ENCODE measurements at regions not wholly inside any gene's neighbourhood (a gene's known extent, or its start where the extent isn't known, plus 50 kb on each side); places are given as distances from the start of the nearest gene placed in this dataset.
A peak's percentile ranks its signal among the peaks of the same experiment; 100 is the strongest.

DNA sequence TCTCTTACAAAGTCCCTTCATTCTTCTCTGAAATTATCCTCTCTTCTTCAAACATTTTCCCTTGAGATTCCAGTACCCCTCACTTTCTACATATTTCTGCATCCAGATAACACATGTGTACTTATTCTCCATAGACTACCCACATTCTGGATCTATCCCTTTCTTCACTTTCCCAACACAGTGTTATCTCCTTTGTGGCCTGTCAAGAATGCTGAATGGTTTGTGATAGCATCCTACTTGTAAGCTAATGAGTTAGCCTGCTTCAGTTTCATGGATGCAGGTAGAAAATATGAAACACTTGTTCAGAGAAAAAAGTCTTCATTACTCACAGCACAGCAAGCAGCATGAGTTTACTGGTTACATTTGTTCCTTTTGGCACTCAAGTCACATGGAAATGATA, 245.4 kb downstream of the HTR1B start:
- ATAC-seq (replicated peaks in 6 of 8): no peak

DNA sequence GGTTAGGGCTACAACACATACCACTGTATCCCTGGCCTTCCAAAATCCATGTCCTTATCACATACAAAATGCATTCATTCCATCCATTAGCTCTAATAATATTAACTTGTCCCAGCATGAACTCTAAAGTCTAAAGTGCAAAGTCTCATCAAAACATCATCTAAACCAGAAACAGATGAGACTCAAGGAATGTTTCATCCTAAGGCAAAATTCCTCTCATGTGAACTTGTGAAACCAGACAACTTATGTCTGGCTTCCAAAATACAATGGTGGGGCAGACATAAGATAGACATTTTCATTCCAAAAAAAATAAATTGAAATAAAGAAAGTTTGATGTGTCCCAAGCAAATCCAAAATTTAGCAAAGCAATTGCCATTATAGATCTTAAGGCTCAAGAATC, 257.4 kb downstream of the HTR1B start:
- no peak overlapping the region for H3K27ac ChIP-seq
- in situ Hi-C loops (cut with MboI; ENCODE audit: low pct_unique_long_range_greater_than_20kb in 2 of 9, low sequenced_read_pairs in 9 of 9, unreplicated experiment in 9 of 9): no loop called here
- H3K4me1 ChIP-seq (replicated peaks in 1 of 2): no peaks in the 10 kb centered on the region
- H3K4me3 ChIP-seq: no peak overlapping the region
- no peak for ATAC-seq (replicated peaks in 6 of 8)

More for the DNA sequence above, 245.4 kb downstream of the HTR1B start:
- in situ Hi-C loops (cut with MboI; ENCODE audit: low pct_unique_long_range_greater_than_20kb in 2 of 9, low sequenced_read_pairs in 9 of 9, unreplicated experiment in 9 of 9): no loop called here
- Histone ChIP-seq H3K4me1 (replicated peaks in 1 of 2) (no peaks in the 10 kb centered on the region), H3K27ac (no peak overlapping the region), H3K4me3 (no peak overlapping the region)

DNA sequence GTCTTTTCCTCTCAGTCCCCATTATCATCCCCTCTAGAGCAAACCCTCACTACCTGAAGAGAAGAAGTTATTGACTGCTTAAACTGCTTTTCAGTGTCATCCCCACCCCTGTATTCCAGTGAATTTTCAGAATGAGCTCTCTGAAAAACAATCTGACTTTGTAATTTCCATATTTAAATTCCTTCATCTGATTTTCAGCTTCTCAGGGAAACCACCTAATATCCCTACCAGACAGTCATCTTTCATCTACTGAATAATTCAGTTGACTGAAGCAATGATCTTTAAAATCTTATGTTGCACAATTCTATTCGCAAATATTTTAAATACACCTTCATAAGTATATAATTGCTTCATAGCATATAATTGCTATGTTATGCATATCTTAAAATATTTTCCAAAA, 258.7 kb downstream of the HTR1B start:
- in situ Hi-C loops (cut with MboI; ENCODE audit: low pct_unique_long_range_greater_than_20kb in 2 of 9, low sequenced_read_pairs in 9 of 9, unreplicated experiment in 9 of 9): no loop called here
- Histone ChIP-seq H3K27ac (no peak overlapping the region), H3K4me3 (no peak overlapping the region), H3K4me1 (replicated peaks in 1 of 2) (no peaks in the 10 kb centered on the region)
- WGBS, 10 experiments: 21 to 100% (median 100%) methylated on average over 1 of the region's 1 CpG; no CpG with 5 or more reads in 3 of the 10 experiments
- ATAC-seq (replicated peaks in 6 of 8): peak in 2 of 8 experiments; percentile 82 to 90

DNA sequence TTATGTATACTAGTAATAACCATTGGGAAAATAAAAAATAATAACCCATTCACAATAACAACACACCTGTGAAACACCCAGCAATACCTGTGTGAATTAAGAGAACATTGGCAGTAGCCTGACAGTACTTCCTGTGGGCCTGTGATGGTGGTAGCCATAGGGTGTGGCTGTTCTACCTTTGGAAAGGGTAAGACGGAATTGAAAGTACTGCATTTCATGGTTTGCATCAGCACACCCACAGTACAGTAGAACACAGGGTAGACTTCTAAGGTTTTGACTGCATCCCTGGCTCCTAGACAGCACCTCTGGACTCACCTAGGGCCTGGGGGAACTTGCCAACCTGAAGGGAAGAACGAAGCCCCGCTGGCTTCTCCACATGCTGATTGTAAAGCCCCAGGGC, 279.8 kb downstream of the HTR1B start:
- ATAC-seq (replicated peaks in 6 of 8): no peak
- no peaks in the 10 kb centered on the region for H3K4me1 ChIP-seq (replicated peaks in 1 of 2)
- 56 to 100% (median 63%) methylated on average over 1 to 3 of the region's 3 CpGs; no CpG with 5 or more reads in 7 of the 10 experiments for WGBS, 10 experiments
- in situ Hi-C loops (cut with MboI; ENCODE audit: low pct_unique_long_range_greater_than_20kb in 2 of 9, low sequenced_read_pairs in 9 of 9, unreplicated experiment in 9 of 9): no loop called here
- no peak overlapping the region for H3K27ac ChIP-seq
- no peak overlapping the region for H3K4me3 ChIP-seq

DNA sequence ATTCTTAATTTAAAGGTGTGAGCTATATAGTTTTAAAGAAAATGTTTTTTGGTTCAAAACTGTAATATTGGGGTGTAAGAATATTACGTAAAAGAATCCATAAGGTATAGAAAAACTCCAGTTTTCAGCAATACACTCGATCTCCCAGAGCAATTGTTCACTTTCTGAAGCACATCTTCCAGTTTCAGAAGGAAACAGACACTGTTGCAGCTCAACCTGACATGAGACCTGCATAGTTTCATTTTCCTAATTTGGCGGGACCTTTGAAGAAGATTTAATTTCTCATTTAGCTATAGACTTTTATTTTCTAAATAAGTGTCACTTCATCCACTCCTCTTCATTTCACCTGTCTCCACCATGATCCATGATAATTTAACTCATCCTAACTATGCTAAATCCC, 281.5 kb downstream of the HTR1B start:
- Histone ChIP-seq H3K4me1 (replicated peaks in 1 of 2) (no peaks in the 10 kb centered on the region), H3K4me3 (no peak overlapping the region), H3K27ac (no peak overlapping the region)
- in situ Hi-C loops (cut with MboI; ENCODE audit: low pct_unique_long_range_greater_than_20kb in 2 of 9, low sequenced_read_pairs in 9 of 9, unreplicated experiment in 9 of 9): no loop called here
- 45 to 100% (median 84%) methylated on average over 1 to 3 of the region's 3 CpGs for WGBS, 10 experiments
- ATAC-seq (replicated peaks in 6 of 8): no peak

DNA sequence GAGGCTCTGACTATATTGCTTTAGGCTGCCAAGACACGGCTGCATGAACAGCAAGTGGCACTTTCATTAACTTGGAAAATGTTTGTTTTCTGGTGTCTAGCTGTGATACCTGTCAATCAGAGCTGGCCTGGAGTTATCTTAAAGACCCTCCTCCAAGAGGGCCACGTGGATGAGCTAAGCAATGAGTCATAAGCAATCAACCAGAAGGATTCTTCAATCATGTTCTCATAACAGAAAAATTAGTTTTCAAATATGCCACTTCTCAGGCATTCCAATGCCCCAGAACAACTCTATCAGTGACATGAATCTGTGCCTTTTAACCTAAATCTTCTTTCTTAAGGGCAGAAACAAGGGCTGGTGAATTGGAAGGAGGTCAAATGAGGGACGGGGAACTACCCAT, 283.0 kb downstream of the HTR1B start:
- 22 to 100% (median 79%) methylated on average over 1 to 3 of the region's 3 CpGs; no CpG with 5 or more reads in 1 of the 10 experiments for WGBS, 10 experiments
- no peak overlapping the region for H3K4me3 ChIP-seq
- peak in 1 of 8 experiments; percentile 29 for ATAC-seq (replicated peaks in 6 of 8)
- no peak overlapping the region for H3K27ac ChIP-seq
- H3K4me1 ChIP-seq (replicated peaks in 1 of 2): no peaks in the 10 kb centered on the region
- in situ Hi-C loops (cut with MboI; ENCODE audit: low pct_unique_long_range_greater_than_20kb in 2 of 9, low sequenced_read_pairs in 9 of 9, unreplicated experiment in 9 of 9): no loop called here

DNA sequence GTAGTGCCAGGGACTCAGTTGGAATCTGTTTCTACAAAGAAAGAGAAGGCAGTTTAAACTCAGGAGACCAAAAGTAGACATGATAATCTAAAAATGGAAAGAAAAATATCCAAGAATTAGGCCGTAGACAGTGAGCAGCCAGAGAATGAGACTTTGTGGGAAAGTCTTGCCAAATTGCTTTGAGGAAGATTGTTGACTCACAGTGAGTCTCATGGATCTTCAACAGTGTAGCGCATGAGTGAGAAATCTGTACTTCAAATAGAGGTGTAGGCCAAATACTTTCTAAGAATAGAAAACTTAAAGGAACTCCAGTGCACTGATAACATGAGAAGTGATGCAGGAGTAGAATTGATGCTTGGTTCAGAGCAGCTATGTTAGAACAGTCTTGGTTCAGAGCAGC, 284.5 kb downstream of the HTR1B start:
- Histone ChIP-seq H3K4me1 (replicated peaks in 1 of 2) (no peaks in the 10 kb centered on the region), H3K27ac (no peak overlapping the region), H3K4me3 (no peak overlapping the region)
- peak in 2 of 8 experiments; percentile 52 to 62 for ATAC-seq (replicated peaks in 6 of 8)
- in situ Hi-C loops (cut with MboI; ENCODE audit: low pct_unique_long_range_greater_than_20kb in 2 of 9, low sequenced_read_pairs in 9 of 9, unreplicated experiment in 9 of 9): no loop called here
- WGBS, 10 experiments: 0 to 100% (median 79%) methylated on average over 1 to 2 of the region's 2 CpGs; no CpG with 5 or more reads in 2 of the 10 experiments

DNA sequence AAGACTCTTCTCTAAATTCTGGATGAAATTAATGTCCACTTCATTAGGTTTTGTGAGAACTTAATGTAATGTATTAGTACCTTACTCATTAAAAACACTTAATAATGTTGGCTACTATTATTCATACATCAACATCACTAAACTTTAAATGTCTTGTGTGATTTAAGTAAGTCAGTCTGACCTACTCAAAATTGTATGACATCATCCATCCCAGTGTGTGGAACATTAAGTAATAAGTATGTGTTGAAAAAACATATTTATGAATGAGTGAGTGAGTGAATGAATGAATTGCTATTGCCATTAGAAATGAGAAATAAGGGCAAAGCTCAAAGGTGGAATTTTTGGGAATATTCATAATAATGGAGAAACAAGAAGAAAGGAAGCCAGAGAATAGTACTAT, 285.8 kb downstream of the HTR1B start:
- Histone ChIP-seq H3K4me1 (replicated peaks in 1 of 2) (no peaks in the 10 kb centered on the region), H3K27ac (no peak overlapping the region), H3K4me3 (no peak overlapping the region)
- in situ Hi-C loops (cut with MboI; ENCODE audit: low pct_unique_long_range_greater_than_20kb in 2 of 9, low sequenced_read_pairs in 9 of 9, unreplicated experiment in 9 of 9): no loop called here
- ATAC-seq (replicated peaks in 6 of 8): no peak

DNA sequence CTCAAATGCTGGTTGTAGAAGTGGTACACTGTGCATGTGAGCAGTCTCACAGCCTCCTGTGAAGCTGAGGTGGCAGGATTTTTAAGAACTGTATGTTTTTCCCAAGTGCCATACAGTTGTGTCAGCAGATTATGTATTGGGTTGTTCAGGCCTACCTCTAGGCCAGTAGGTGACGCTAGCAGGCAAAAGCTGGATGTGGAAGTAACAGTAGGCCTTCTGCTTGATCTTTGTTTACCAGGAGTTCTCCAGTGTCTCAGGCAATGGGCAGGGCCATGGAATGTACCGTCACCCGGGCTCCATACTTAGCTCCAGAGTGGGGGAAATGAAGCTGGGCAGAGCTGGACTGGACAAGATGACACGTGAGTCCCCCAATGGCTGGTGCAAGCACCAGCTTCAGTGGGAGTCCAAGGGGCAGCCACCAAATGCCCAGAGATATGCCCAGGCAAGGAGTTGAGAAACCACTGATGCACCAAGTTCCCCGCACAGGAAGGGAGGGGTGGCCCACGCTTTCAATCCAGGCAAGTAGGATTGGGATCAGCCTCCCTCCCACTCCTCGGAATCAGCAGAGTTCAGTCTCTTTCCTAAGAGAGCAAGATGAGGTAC, 289.7 kb downstream of the HTR1B start:
- ATAC-seq (replicated peaks in 6 of 8): peak in 2 of 8 experiments; percentile 39 to 84
- no peak overlapping the region for H3K4me3 ChIP-seq
- WGBS, 10 experiments: 53 to 100% (median 93%) methylated on average over 1 to 5 of the region's 7 CpGs; no CpG with 5 or more reads in 3 of the 10 experiments
- no peak overlapping the region for H3K27ac ChIP-seq
- in situ Hi-C loops (cut with MboI; ENCODE audit: low pct_unique_long_range_greater_than_20kb in 2 of 9, low sequenced_read_pairs in 9 of 9, unreplicated experiment in 9 of 9): no loop called here
- H3K4me1 ChIP-seq (replicated peaks in 1 of 2): no peaks in the 10 kb centered on the region

DNA sequence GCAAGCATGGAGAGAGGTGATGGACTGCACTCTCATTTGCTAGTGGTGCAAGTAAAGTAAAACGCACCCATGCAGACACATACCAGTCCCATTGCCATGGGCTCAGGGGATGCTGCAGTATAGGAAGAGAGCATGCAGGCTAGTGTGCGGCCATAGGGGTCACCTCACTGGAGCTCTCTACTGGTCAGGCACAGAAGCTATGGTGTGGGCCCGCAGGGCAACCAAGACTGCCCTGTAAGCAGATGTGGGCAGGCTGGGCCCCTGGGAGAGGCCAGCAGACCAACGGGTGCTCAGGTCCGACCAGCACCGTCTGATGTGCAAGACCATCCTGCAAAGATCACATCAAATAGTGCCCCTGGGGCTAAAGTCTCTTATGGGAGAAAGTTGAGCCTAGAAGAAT, 290.7 kb downstream of the HTR1B start:
- in situ Hi-C loops (cut with MboI; ENCODE audit: low pct_unique_long_range_greater_than_20kb in 2 of 9, low sequenced_read_pairs in 9 of 9, unreplicated experiment in 9 of 9): no loop called here
- 30 to 100% (median 100%) methylated on average over 1 to 4 of the region's 6 CpGs; no CpG with 5 or more reads in 6 of the 10 experiments for WGBS, 10 experiments
- Histone ChIP-seq H3K4me1 (replicated peaks in 1 of 2) (no peaks in the 10 kb centered on the region), H3K27ac (no peak overlapping the region), H3K4me3 (no peak overlapping the region)
- ATAC-seq (replicated peaks in 6 of 8): no peak

DNA sequence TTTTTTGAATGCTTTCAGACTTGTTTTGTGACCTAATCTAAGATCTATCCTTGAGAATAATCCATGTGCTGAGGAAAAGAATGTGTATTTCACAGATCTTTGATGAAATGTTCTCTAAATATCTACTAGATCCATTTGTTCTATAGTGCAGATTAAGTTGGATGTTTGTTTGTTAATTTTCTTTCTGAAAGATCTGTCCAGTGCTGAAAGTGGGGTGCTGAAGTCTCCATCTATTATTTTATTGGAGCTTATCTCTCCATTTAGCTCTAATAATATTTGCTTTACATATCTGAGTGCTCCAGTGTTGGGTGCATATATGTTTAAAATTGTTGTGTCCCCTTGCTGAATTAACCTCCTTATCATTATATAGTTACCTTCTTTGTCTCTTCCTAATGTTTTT, 303.6 kb downstream of the HTR1B start:
- H3K27ac ChIP-seq: no peak overlapping the region
- in situ Hi-C loops (cut with MboI; ENCODE audit: low pct_unique_long_range_greater_than_20kb in 2 of 9, low sequenced_read_pairs in 9 of 9, unreplicated experiment in 9 of 9): no loop called here

DNA sequence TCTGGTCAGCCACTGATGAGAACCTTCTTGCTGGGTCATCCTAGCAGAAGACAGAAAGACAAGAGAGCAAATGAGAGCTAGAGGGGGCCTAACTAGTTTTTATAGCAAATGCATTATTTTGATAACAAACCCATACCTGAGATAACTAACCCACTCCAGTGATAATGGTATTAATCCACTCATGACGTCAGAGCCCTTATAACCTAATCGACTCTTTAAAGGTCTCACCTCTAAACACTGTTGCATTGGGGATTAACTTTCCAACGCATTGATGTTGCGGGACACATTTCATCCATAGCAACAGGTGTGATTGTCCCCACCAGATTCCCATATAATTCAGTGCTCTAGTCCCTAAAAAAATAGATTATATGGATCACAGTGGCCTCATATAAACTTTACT, 312.1 kb downstream of the HTR1B start:
- H3K27ac ChIP-seq: no peak overlapping the region
- in situ Hi-C loops (cut with MboI; ENCODE audit: low pct_unique_long_range_greater_than_20kb in 2 of 9, low sequenced_read_pairs in 9 of 9, unreplicated experiment in 9 of 9): no loop called here
- H3K4me3 ChIP-seq: no peak overlapping the region
- no peaks in the 10 kb centered on the region for H3K4me1 ChIP-seq (replicated peaks in 1 of 2)
- 23 to 100% (median 70%) methylated on average over 1 to 4 of the region's 4 CpGs; no CpG with 5 or more reads in 3 of the 10 experiments for WGBS, 10 experiments
- no peak for ATAC-seq (replicated peaks in 6 of 8)

More for the DNA sequence above, 303.6 kb downstream of the HTR1B start:
- no peaks in the 10 kb centered on the region for H3K4me1 ChIP-seq (replicated peaks in 1 of 2)
- no peak for ATAC-seq (replicated peaks in 6 of 8)
- no peak overlapping the region for H3K4me3 ChIP-seq

DNA sequence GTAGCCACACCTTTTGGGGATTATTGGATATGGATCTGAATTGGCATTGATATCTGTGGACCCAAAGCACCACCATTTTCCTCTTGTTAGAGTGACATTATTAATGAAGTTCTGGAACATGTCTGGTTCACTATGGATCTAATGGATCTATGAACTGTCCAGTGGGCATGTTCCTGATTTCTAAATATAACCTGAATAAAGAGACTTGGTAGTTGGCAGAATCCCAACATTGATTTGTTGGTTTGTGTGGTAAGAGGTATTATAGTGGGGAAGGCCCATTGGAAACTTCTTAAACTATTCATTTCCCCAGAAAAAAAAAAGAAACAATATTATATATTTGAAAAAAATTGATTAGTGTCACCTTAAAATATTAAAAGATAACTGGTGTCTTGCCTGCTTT, 312.6 kb downstream of the HTR1B start:
- Histone ChIP-seq H3K4me3 (no peak overlapping the region), H3K27ac (no peak overlapping the region), H3K4me1 (replicated peaks in 1 of 2) (no peaks in the 10 kb centered on the region)
- in situ Hi-C loops (cut with MboI; ENCODE audit: low pct_unique_long_range_greater_than_20kb in 2 of 9, low sequenced_read_pairs in 9 of 9, unreplicated experiment in 9 of 9): no loop called here
- no peak for ATAC-seq (replicated peaks in 6 of 8)

DNA sequence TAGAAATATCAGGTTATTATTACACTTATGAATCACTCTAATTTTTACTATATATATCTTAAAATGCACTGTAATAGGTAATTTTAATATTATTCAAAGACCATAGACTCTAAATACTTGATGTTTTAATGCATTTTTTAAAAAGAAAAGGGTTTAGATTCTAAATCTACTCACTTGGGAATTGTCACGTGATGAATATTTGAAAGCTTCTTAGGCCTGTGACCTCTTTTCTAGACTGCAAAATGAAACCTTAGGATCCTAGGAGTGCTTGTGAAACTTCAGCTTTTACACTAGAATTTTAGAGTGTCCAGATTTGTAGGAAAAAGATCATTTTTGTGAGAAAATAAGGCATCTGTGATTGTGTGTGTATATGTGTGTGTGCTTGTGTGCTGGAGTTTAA, 318.0 kb downstream of the HTR1B start:
- in situ Hi-C loops (cut with MboI; ENCODE audit: low pct_unique_long_range_greater_than_20kb in 2 of 9, low sequenced_read_pairs in 9 of 9, unreplicated experiment in 9 of 9): no loop called here

More for the DNA sequence above, 318.0 kb downstream of the HTR1B start:
- WGBS, 10 experiments: 67 to 100% (median 71%) methylated on average over 1 of the region's 1 CpG; no CpG with 5 or more reads in 5 of the 10 experiments
- Histone ChIP-seq H3K27ac (no peak overlapping the region), H3K4me1 (replicated peaks in 1 of 2) (no peaks in the 10 kb centered on the region), H3K4me3 (no peak overlapping the region)
- ATAC-seq (replicated peaks in 6 of 8): no peak
